Fibroblast of skin of back (primary cell): ENCODE measurements at regions not wholly inside any gene's neighbourhood (a gene's known extent, or its start where the extent isn't known, plus 50 kb on each side); places are given as distances from the start of the nearest gene placed in this dataset.

Experiments used
- DNase-seq: peaks from one replicate; pipeline ENCODE4 v3.0.0-alpha.2; 2013

DNA sequence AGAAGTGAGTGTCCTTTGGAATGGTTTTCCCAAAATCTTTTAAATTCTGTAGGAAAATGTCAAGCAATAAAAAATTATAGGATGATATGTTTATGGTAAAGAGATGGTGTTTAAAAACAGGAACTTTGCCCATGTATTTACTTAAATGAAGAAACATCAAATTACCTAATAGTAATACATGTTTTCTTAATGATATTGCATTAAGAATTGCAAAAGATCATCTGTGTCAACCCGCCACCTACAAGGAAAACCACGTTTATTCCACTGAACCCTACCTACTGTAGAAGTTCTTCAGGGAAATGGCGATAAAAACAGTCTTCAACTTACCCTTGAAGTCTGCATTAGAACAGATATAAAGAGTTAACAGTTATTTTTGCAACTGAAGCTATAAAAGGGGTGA is 67.2 kb upstream of the NDP start:
- no peak for DNase-seq

- no peak for DNase-seq
Measured at GRCh38 chrX:44039556-44039955, 66.4 kb upstream of the NDP start.

DNA sequence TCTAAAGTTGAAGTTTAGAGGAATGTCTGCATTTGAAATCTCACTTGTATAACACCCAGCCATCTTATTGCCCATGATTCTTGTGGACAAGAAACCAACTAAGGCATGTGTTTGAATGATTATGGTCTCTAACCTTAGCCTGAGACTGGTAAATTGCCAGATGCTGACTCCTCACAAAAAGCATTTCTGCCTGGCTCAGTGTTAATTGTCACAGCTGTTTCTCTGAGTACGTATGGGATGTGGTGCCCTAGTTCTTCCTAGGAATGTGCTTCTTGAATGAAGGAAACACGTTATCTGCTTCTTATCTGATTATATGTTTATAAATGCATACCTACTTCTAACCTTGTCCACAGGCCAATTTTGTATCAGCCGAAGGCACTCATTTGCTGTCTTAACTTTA is 63.1 kb upstream of the NDP start:
- DNase-seq = peak; percentile 70

GRCh38 chrX:44035571-44035970 is 62.4 kb upstream of the NDP start:
- no peak for DNase-seq

DNA sequence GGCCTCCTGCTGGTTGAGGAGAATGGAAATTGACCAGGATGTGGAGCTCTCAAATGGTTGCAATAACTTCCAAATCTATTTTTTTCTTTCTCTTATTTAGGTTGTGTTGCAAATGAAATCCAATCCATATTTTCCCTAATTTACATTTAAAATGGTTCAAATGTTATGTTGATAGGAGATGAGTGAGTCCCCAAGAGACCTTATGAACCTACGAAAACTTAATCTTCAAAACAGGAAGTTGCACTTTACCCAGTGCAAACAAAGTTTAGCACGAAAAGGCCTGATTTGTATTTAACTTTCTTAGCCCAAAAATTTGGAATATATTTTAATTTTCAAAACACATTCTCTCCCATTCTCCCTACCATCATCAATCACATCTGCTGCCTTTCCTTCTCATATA is 59.3 kb upstream of the NDP start:
- no peak for DNase-seq

DNA sequence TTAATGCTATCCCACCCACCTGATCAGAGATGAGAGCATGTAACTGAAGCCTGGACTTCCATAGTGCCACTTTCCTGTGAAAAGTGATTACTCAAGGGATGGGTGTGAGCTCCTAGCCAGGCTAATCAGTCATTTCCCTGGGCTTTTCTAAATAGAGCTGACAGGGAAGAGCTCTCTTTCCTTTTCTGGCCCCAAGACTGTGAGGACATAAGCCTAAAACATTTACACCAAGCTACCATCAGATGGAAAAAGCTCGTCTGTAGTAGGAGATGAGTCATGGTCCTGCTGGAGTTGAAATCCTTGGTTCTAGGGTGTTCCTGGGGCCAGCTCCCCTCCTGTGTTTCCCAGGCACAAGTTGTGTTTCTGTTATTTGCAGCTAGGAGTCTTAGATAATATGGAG is 52.4 kb upstream of the NDP start:
- peak; percentile 56 for DNase-seq
